HAP-1 (cell line): ENCODE measurements at regions not wholly inside any gene's neighbourhood (a gene's known extent, or its start where the extent isn't known, plus 50 kb on each side); places are given as distances from the start of the nearest gene placed in this dataset.

ENCODE experiments used
- DNase-seq, 2 experiments: peaks; one replicate each; pipeline ENCODE4 v3.0.0-alpha.2; 2016 to 2020; ENCODE audit warnings: low spot score in 2 of 2
- H3K27me3 ChIP-seq: fragments of 250-450 bp; sonication (Bioruptor Pico); 2 replicates; pipeline ENCODE4 v1.5.1; 2020; ENCODE audit warnings: low read depth, mild to moderate bottlenecking, moderate library complexity
- H3K36me3 ChIP-seq: fragments of 250-450 bp; sonication (Bioruptor Pico); replicated peaks from 2 replicates; pipeline ENCODE4 v1.5.1; 2020; ENCODE audit warnings: mild to moderate bottlenecking
- H3K4me1 ChIP-seq: fragments of 250-450 bp; sonication (Bioruptor Pico); 2 replicates; pipeline ENCODE4 v1.5.1; 2020; ENCODE audit warnings: mild to moderate bottlenecking
- H3K4me3 ChIP-seq: fragments of 250-450 bp; sonication (Bioruptor Pico); 2 replicates; pipeline ENCODE4 v1.5.1; 2020; ENCODE audit warnings: mild to moderate bottlenecking, moderate library complexity
- H3K9me3 ChIP-seq: fragments of 250-450 bp; sonication (Bioruptor Pico); 2 replicates; pipeline ENCODE4 v1.5.1; 2020; ENCODE audit warnings: mild to moderate bottlenecking, moderate library complexity
- in situ Hi-C: fragments of 300-500 bp; cut with MboI; formaldehyde crosslinking; loops from 3 replicates; pipeline ENCODE4 v1.14.3; 2020; ENCODE audit warnings: low sequenced_read_pairs, inconsistent platforms, mixed read lengths

DNA sequence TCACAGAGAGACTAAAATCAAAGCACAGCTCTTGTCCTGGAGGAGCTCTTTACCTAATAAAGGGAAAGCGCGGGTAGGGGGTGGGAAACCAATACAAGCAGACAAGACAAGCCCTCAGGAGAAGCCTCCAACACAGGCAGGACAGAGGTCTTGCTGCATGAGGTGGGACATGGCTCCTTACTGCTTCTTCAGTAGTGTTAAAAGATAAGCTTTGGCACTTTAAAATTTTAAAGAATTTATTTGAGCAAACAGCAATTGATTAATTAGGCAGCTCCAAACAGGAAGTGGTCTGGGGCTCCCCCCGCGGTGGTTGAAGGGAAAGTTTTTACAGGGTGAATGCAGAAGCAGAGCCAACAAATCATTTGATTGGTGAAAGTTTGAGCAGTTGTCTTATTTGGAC is 50.3 kb upstream of the MACC1 start:
- H3K27me3 ChIP-seq = no peaks in the 10 kb centered on the region
- in situ Hi-C loops = no loop called here
- H3K36me3 ChIP-seq = no peaks in the 10 kb centered on the region
- no peak overlapping the region for H3K4me3 ChIP-seq
- no peaks in the 10 kb centered on the region for H3K9me3 ChIP-seq
- H3K4me1 ChIP-seq = no peaks in the 10 kb centered on the region
- peak in 1 of 2 experiments; percentile 19 for DNase-seq

DNA sequence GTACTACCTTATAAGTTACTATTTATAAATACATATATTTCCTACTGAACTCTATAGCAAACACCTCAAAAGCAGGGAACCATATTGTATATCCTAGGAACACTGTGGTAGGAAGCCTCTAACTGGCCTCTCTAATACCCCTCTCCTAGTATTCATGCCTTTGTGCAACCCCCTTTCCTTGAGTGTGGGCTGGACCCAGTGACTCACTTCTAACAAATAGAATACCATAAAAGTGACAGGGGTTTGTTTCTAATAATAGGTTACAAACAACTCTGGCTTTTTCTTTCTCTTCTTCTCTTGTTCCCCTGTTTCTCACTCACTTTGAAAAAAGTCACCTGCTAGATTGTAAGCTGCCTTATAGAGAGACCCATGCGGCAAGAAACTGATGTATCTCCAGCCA is 51.6 kb upstream of the MACC1 start:
- H3K27me3 ChIP-seq = no peaks in the 10 kb centered on the region
- H3K4me1 ChIP-seq = no peaks in the 10 kb centered on the region
- DNase-seq = no peak
- no peak overlapping the region for H3K4me3 ChIP-seq
- in situ Hi-C loops = no loop called here
- no peaks in the 10 kb centered on the region for H3K36me3 ChIP-seq
- H3K9me3 ChIP-seq = no peaks in the 10 kb centered on the region

- H3K4me1 ChIP-seq = no peaks in the 10 kb centered on the region
- H3K36me3 ChIP-seq = no peaks in the 10 kb centered on the region
- DNase-seq = no peak
- no peak overlapping the region for H3K4me3 ChIP-seq
- H3K27me3 ChIP-seq = no peaks in the 10 kb centered on the region
- in situ Hi-C loops = no loop called here
- no peaks in the 10 kb centered on the region for H3K9me3 ChIP-seq
Measured at GRCh38 chr7:20269726-20270125, 52.5 kb upstream of the MACC1 start.

DNA sequence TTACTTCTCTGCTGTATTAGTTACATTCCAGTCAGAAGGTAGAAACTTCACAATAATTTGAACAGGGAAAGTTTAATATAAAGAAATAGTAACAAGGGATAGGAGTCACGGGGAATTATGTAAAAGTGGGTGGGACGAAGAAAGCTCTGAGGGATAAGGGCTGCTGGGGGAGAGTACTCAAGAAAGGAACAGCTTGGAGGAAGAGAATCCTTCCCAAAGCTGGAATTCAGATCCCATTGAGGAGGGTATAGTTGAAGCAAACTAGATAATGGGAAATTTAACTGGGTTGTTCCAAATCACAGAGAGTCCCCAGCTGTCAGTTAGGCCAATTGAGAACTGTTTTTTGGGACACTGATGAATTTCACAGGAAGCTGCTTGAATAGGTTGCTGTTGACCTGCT is 53.2 kb upstream of the MACC1 start:
- no peak overlapping the region for H3K4me3 ChIP-seq
- no peaks in the 10 kb centered on the region for H3K27me3 ChIP-seq
- no peaks in the 10 kb centered on the region for H3K36me3 ChIP-seq
- in situ Hi-C loops = no loop called here
- H3K4me1 ChIP-seq = no peaks in the 10 kb centered on the region
- no peak for DNase-seq
- no peaks in the 10 kb centered on the region for H3K9me3 ChIP-seq

GRCh38 chr7:20270867-20271266 is 53.7 kb upstream of the MACC1 start:
- in situ Hi-C loops = no loop called here
- H3K4me3 ChIP-seq = no peak overlapping the region
- no peaks in the 10 kb centered on the region for H3K9me3 ChIP-seq
- no peak for DNase-seq
- no peaks in the 10 kb centered on the region for H3K27me3 ChIP-seq
- no peaks in the 10 kb centered on the region for H3K36me3 ChIP-seq
- no peaks in the 10 kb centered on the region for H3K4me1 ChIP-seq

DNA sequence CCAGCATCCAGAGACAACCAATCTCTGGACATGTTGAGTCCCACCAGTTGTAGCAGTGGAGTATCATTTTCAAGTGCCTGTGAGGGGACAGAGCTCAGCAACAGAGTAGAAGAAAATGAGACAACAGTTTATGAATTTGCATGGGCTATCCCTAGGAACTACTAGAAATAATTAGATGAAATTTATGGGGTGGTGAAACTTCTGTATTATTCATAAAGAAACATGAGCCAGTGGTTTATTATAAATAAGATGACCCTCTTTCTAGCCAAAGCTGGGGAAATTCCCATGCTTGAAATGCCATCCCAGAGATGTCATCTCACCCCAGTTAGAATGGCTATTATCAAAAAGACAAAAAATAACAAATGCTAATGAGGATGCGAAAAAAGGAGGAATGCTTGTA is 55.1 kb upstream of the ITGB8 start:
- no peaks in the 10 kb centered on the region for H3K27me3 ChIP-seq
- H3K9me3 ChIP-seq = no peaks in the 10 kb centered on the region
- no peak overlapping the region for H3K4me3 ChIP-seq
- H3K4me1 ChIP-seq = no peaks in the 10 kb centered on the region
- DNase-seq = no peak
- in situ Hi-C loops = no loop called here
- H3K36me3 ChIP-seq = no peaks in the 10 kb centered on the region

DNA sequence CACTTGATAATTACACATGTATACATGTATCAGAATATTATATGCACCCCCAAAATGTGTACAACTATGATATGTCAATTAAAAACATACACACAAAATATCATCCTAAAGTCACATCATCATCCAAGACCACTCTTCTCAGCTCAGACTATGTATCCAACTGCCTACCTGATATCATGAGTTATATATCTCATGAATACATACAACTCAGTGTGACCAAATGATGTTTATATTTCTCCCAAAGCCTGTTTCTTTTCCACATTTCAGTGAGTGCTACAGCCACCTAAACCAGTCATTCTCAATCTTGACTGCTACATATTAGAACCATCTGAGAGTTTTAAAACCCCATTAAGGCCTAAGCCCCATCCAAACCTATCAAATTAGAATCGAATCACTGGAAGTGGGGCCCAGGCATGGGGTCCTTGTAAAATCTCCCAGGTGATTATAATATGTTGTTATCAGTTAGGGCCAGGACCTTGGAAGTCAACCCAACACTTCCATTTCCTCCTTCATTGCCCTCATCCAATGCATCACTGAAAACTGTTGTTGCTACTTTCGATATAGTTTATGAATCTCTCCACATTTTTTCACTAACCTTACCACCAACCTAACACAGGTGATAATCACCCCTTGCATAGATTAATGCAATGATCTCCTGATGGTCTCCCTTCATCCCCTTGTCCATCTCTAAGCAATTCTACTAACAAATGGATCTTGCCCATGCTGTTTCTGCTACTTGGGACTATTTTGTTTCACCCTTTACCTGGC is 53.8 kb upstream of the ITGB8 start:
- in situ Hi-C loops = no loop called here
- no peaks in the 10 kb centered on the region for H3K4me1 ChIP-seq
- no peaks in the 10 kb centered on the region for H3K27me3 ChIP-seq
- H3K4me3 ChIP-seq = no peak overlapping the region
- H3K36me3 ChIP-seq = no peaks in the 10 kb centered on the region
- DNase-seq = no peak
- H3K9me3 ChIP-seq = no peaks in the 10 kb centered on the region

- Histone ChIP-seq H3K27me3 (no peaks in the 10 kb centered on the region), H3K4me3 (no peak overlapping the region), H3K36me3 (no peaks in the 10 kb centered on the region), H3K9me3 (no peaks in the 10 kb centered on the region), H3K4me1 (no peaks in the 10 kb centered on the region)
- in situ Hi-C loops = no loop called here
- DNase-seq = no peak
Measured at GRCh38 chr7:20279979-20280378, 50.7 kb upstream of the ITGB8 start.

- no peaks in the 10 kb centered on the region for H3K27me3 ChIP-seq
- in situ Hi-C loops = no loop called here
- H3K4me3 ChIP-seq = no peak overlapping the region
- no peaks in the 10 kb centered on the region for H3K36me3 ChIP-seq
- H3K9me3 ChIP-seq = no peaks in the 10 kb centered on the region
- no peaks in the 10 kb centered on the region for H3K4me1 ChIP-seq
- DNase-seq = no peak
Measured at GRCh38 chr7:20280475-20281351, 50.0 kb upstream of the ITGB8 start.
